T-cell (primary cell): ENCODE measurements at regions not wholly inside any gene's neighbourhood (a gene's known extent, or its start where the extent isn't known, plus 50 kb on each side); places are given as distances from the start of the nearest gene placed in this dataset.
"Not testable (repeated sequence)": the region's sequence is repeated elsewhere in the genome, so short reads cannot be mapped to it uniquely, and the experiment has no call there.

ENCODE experiments used
- ATAC-seq, 4 experiments: fragments of 200-7000 bp in 3 of 4; fragments of 150-1000 bp in 1 of 4; cut with Tn5 transposase; replicated peaks in 1 of 4; 1 replicate in 3 of 4; 2 replicates in 1 of 4; pipeline ENCODE4 v1.10.0; 2021; ENCODE audit warnings: moderate library complexity in 3 of 4, mild to moderate bottlenecking in 2 of 4, moderate number of reproducible peaks in 1 of 4
- CTCF ChIA-PET, 2 donors: fragments of 300-600 bp; sonication (Branson Sonifier 250); formaldehyde crosslinking; loops; one replicate each; lab custom pipeline; 2022; ENCODE audit warnings: antibody characterized with exemption in 2 of 2; lab: Charles Lee
- POLR2A ChIA-PET, 2 donors: fragments of 300-600 bp; sonication (Branson Sonifier 250); formaldehyde crosslinking; loops; one replicate each; lab custom pipeline; 2022; ENCODE audit warnings: antibody characterized with exemption in 2 of 2; lab: Charles Lee
- DNase-seq, 35 experiments: peaks; one replicate each; pipeline versions ENCODE4 v3.0.0 to v3.0.0-alpha.2; 2013 to 2023
- H3K27ac ChIP-seq: one replicate; pipeline ENCODE4 v1.5.1; 2013; ENCODE audit warnings: low read length
- H3K27me3 ChIP-seq, 2 experiments: replicated peaks in 1 of 2; 1 replicate in 1 of 2; 2 replicates in 1 of 2; pipeline versions ENCODE4 v1.6.1 to v1.7.0; 2013; ENCODE audit warnings: low read length in 1 of 2, mixed read lengths in 1 of 2; ENCODE audit not compliant: control insufficient read depth in 2 of 2, insufficient read depth in 2 of 2; ENCODE audit errors: extremely low read depth in 1 of 2
- H3K36me3 ChIP-seq, 2 donors: 1 replicate in 1 of 2; 2 replicates in 1 of 2; pipeline versions ENCODE4 v1.6.1 to v1.7.0; 2013; ENCODE audit warnings: low read length in 1 of 2; ENCODE audit not compliant: control insufficient read depth in 2 of 2, insufficient read depth in 1 of 2; ENCODE audit errors: extremely low read depth in 1 of 2
- H3K4me1 ChIP-seq, 2 experiments: 1 replicate in 1 of 2; 2 replicates in 1 of 2; pipeline versions ENCODE4 v1.6.1 to v1.7.0; 2013; ENCODE audit warnings: low read length in 2 of 2, mixed read lengths in 1 of 2; ENCODE audit not compliant: insufficient read depth in 2 of 2, control insufficient read depth in 1 of 2; ENCODE audit errors: extremely low read depth in 1 of 2
- H3K4me3 ChIP-seq, 2 donors: 1 replicate in 1 of 2; 2 replicates in 1 of 2; pipeline versions ENCODE4 v1.5.1 to v1.7.0; 2013; ENCODE audit warnings: mild to moderate bottlenecking in 2 of 2, low read length in 1 of 2, moderate library complexity in 1 of 2; ENCODE audit not compliant: control insufficient read depth in 1 of 2; ENCODE audit errors: extremely low read depth in 1 of 2
- H3K9me3 ChIP-seq: 2 replicates; pipeline ENCODE4 v1.7.0; 2013
- H3K27ac Mint-ChIP-seq, 2 donors: one replicate each; pipeline ENCODE4 v1.8.0; 2020 to 2021; ENCODE audit warnings: mild to moderate bottlenecking in 2 of 2, mixed read lengths in 2 of 2
- H3K27me3 Mint-ChIP-seq, 2 donors: one replicate each; pipeline ENCODE4 v1.8.0; 2021 to 2022; ENCODE audit warnings: mixed read lengths in 2 of 2
- H3K36me3 Mint-ChIP-seq: one replicate; pipeline ENCODE4 v1.8.0; 2021; ENCODE audit warnings: mixed read lengths
- H3K4me1 Mint-ChIP-seq, 3 donors: one replicate each; pipeline ENCODE4 v1.8.0; 2020 to 2022; ENCODE audit warnings: mixed read lengths in 3 of 3, mild to moderate bottlenecking in 1 of 3
- H3K4me3 Mint-ChIP-seq, 3 donors: one replicate each; pipeline ENCODE4 v1.8.0; 2020 to 2022; ENCODE audit warnings: mild to moderate bottlenecking in 3 of 3, mixed read lengths in 3 of 3, moderate library complexity in 3 of 3
- H3K9me3 Mint-ChIP-seq, 3 donors: one replicate each; pipeline ENCODE4 v1.8.0; 2020 to 2022; ENCODE audit warnings: mixed read lengths in 3 of 3
- WGBS: methylation state at CpG from one replicate; pipeline ENCODE4 v1.1.5; 2013; ENCODE audit warnings: missing lambda C conversion rate; ENCODE audit not compliant: insufficient coverage; 5-methylcytosine and 5-hydroxymethylcytosine counted together

DNA sequence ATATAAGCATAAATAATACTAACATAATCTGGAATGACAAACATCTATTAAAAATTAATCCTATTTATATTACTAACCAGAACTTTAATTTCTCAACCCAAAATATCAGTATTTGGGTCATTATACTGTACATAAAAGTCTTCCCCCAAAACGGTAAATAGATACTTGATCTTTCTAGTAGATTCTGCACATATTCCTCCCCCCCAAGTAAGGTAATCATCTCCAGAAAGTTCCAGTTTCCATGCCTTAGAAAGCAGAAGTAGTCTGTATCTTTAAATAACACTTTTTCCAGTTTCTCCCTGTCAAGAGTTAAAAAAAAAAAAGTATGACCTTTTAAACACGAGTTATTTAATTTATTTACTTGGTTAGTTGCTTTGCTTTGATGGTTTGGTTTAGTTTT, 150.7 kb upstream of the MB21D2 start:
- WGBS, result no CpG with 5 or more reads among the region's 2 CpGs
- H3K4me1 Mint-ChIP-seq, result no peaks in the 10 kb centered on the region
- H3K27ac Mint-ChIP-seq, result no peak overlapping the region
- H3K4me3 ChIP-seq, result no peak overlapping the region
- ChIA-PET POLR2A (no interaction called here), CTCF (no interaction called here)
- peaks cover 5 to 10% of the 10 kb centered on the region in 2 donors for H3K27me3 Mint-ChIP-seq
- DNase-seq (no peak), ATAC-seq (no peak)
- H3K27ac ChIP-seq, result no peak overlapping the region
- H3K36me3 ChIP-seq, result no peaks in the 10 kb centered on the region
- no peaks in the 10 kb centered on the region for H3K9me3 Mint-ChIP-seq
- H3K27me3 ChIP-seq, result no peaks in the 10 kb centered on the region
- no peaks in the 10 kb centered on the region for H3K9me3 ChIP-seq
- no peaks in the 10 kb centered on the region for H3K36me3 Mint-ChIP-seq
- H3K4me1 ChIP-seq, result no peaks in the 10 kb centered on the region
- no peak overlapping the region for H3K4me3 Mint-ChIP-seq

DNA sequence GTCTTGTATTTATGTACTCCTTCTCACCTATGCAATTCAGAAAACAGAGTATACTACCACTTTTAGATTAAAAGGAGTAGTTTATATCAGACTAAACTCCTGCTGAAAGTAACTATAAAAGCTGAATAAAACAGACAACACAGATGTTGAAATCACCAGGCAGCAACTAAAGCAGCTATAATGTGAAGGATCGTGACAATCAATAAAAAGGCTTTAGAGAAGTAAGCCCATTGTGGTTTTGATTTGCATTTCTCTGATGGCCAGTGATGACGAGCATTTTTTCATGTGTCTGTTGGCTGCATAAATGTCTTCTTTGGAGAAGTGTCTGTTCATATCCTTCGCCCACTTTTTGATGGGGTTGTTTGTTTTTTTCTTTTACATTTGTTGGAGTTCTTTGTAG, 152.1 kb upstream of the MB21D2 start:
- DNase-seq, H3K36me3 ChIP-seq, H3K27ac ChIP-seq, H3K4me3 Mint-ChIP-seq, H3K4me3 ChIP-seq, H3K27me3 Mint-ChIP-seq, H3K27me3 ChIP-seq, H3K9me3 Mint-ChIP-seq, H3K4me1 ChIP-seq, POLR2A ChIA-PET, H3K4me1 Mint-ChIP-seq, H3K36me3 Mint-ChIP-seq, ATAC-seq, H3K9me3 ChIP-seq, H3K27ac Mint-ChIP-seq: not testable (repeated sequence)
- CTCF ChIA-PET, result interaction anchor here in 1 of 2 donors (0.7 kb wide), 1 partner anchor 24 kb away, joined by 3 read pairs; no protein-coding TSS in a partner anchor
- no CpG with 5 or more reads among the region's 3 CpGs for WGBS

DNA sequence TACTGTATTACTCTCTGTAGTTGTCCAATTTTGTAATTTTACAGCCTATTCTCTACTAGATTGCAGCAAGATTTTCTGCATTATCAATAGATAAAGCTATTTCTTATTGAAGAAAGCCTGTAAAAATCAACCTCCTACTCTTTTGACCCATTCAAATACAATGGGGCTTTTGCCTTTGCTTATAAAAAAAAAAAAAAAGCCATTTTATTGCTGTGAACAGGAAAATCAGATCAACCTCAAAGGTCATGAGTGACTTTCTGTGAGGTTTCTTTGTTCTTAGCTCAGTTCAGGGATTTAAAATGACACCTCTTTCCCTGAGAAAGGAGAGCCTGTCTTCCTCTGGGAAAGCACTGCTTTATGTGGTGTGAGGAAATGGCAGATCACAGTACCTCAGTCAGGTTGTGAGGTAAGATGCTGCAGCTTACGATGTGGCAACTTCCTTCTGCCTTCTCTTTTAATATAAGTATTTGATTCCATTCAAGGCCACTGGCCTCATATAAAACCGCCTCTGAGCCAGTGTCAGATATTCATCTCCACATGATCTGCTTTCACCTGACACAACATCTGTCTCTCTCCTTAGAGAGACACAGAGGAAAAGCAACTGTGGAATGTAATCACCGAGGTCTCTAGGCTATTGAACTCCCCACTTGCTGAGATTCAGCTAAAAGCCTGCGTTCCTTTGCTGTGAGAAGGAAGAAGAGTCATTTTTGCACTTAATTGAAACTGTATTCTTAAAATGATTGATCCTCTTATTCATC, 161.5 kb upstream of the MB21D2 start:
- peaks cover 0 to 2% of the 10 kb centered on the region in 2 donors for H3K27me3 Mint-ChIP-seq
- POLR2A ChIA-PET, result no interaction called here

DNA sequence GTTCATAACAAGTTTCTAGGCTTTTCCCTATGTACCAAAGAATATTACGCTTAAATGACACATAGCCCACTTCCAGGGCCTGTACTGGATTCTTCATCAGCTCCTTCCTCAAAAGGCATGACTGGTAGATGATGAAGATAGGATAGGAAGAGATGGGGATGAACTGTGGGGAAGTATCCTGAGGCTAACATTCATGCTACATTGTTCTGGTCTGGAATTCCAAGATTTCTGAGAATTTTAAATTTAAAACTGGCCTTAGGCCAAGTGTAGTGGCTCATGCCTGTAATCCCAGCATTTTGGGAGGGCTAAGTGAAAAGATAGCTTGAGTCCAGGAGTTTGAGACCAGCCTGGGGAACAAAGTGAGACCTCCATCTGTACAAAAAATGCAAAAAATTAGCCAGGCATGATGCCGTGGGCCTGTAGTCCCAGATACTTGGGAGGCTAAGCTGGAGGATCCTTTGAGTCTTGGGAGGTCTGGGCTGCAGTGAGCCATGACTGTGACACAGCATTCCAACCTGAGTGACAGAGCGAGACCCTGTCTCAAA, 160.1 kb upstream of the PLAAT1 start:
- Histone ChIP-seq H3K4me3 (no peak overlapping the region), H3K27ac (no peak overlapping the region), H3K4me1 (no peaks in the 10 kb centered on the region), H3K27me3 (no peaks in the 10 kb centered on the region), H3K36me3 (no peaks in the 10 kb centered on the region), H3K9me3 (no peaks in the 10 kb centered on the region)
- ChIA-PET POLR2A (interaction anchor here in 1 of 2 donors (0.6 kb wide), 1 partner anchor 857 kb away, joined by 3 read pairs; no protein-coding TSS in a partner anchor), CTCF (no interaction called here)
- ATAC-seq, result no peak
- Mint-ChIP-seq H3K4me3 (no peak overlapping the region), H3K27ac (no peak overlapping the region), H3K4me1 (no peaks in the 10 kb centered on the region), H3K27me3 (peaks cover 0 to 2% of the 10 kb centered on the region in 2 donors), H3K9me3 (peaks cover 9 to 14% (median 10%) of the 10 kb centered on the region in 3 donors), H3K36me3 (no peaks in the 10 kb centered on the region)
- no peak for DNase-seq
- WGBS, result no CpG with 5 or more reads among the region's 3 CpGs

More for the DNA sequence above, 161.5 kb upstream of the MB21D2 start:
- CTCF ChIA-PET, result no interaction called here
- Mint-ChIP-seq H3K4me1 (no peaks in the 10 kb centered on the region), H3K36me3 (no peaks in the 10 kb centered on the region), H3K4me3 (no peak overlapping the region), H3K9me3 (peaks cover 9 to 14% (median 10%) of the 10 kb centered on the region in 3 donors), H3K27ac (no peak overlapping the region)
- no CpG with 5 or more reads among the region's 4 CpGs for WGBS
- DNase-seq, result no peak
- H3K9me3 ChIP-seq, result no peaks in the 10 kb centered on the region
- H3K36me3 ChIP-seq, result no peaks in the 10 kb centered on the region
- no peak for ATAC-seq
- H3K27me3 ChIP-seq, result no peaks in the 10 kb centered on the region
- H3K27ac ChIP-seq, result no peak overlapping the region
- H3K4me3 ChIP-seq, result no peak overlapping the region
- H3K4me1 ChIP-seq, result no peaks in the 10 kb centered on the region

DNA sequence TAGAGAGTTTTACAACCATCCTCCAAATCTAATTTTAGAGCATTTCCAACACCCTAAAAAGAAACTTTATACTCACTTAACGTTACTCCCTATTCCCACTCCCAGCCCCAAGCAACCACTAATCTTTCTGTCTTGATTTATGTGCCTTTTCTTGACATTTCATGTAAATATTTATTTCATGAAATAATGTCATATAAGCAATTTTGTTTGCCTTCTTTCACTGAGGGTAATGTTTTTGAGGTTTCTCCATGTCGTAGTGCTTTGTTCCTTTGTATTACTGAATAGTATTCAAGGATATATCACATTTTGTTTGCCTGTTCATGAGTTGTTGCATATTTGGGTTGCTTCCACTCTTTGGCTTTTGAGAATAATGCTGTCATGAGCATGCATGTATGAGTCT, 155.4 kb upstream of the PLAAT1 start:
- CTCF ChIA-PET, result no interaction called here
- no CpG with 5 or more reads among the region's 2 CpGs for whole genome bisulfite sequencing
- Mint-ChIP-seq H3K4me3 (no peak overlapping the region), H3K27me3 (peaks cover 0 to 5% of the 10 kb centered on the region in 2 donors), H3K36me3 (no peaks in the 10 kb centered on the region), H3K4me1 (no peaks in the 10 kb centered on the region), H3K27ac (no peak overlapping the region), H3K9me3 (peaks cover 9 to 14% (median 14%) of the 10 kb centered on the region in 3 donors)
- POLR2A ChIA-PET, result no interaction called here
- H3K27ac ChIP-seq, result no peak overlapping the region
- no peaks in the 10 kb centered on the region for H3K9me3 ChIP-seq
- no peak overlapping the region for H3K4me3 ChIP-seq
- H3K36me3 ChIP-seq, result no peaks in the 10 kb centered on the region
- H3K4me1 ChIP-seq, result no peaks in the 10 kb centered on the region
- ATAC-seq (no peak), DNase-seq (no peak)
- no peaks in the 10 kb centered on the region for H3K27me3 ChIP-seq

DNA sequence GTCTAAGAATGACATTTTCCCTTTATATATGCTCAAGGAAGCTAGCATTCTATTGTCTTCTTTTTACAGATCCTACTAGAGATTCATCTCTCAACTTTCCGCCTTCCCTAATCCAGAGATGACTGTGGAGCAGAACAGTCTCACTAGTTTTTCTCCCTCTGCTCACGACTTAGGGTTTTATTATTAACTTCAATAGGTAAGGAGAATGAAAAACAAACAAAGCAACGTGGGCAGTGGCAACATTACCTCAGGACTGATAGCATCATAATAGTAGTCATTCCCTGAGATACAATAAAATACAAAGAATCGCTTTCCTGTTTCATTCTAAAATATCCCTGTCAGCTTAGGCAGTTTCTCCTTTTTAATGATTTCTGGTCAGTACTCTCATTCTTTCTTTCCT, 154.3 kb upstream of the PLAAT1 start:
- Mint-ChIP-seq H3K4me3 (no peak overlapping the region), H3K27ac (no peak overlapping the region), H3K4me1 (no peaks in the 10 kb centered on the region), H3K9me3 (peaks cover 9 to 14% (median 14%) of the 10 kb centered on the region in 3 donors), H3K27me3 (peaks cover 0 to 5% of the 10 kb centered on the region in 2 donors), H3K36me3 (no peaks in the 10 kb centered on the region)
- H3K4me3 ChIP-seq, result no peak overlapping the region
- 83% methylated on average over 1 of the region's 4 CpGs for WGBS
- H3K9me3 ChIP-seq, result no peaks in the 10 kb centered on the region
- H3K27ac ChIP-seq, result no peak overlapping the region
- DNase-seq (no peak), ATAC-seq (no peak)
- CTCF ChIA-PET, result no interaction called here
- no peaks in the 10 kb centered on the region for H3K36me3 ChIP-seq
- POLR2A ChIA-PET, result no interaction called here
- H3K27me3 ChIP-seq, result no peaks in the 10 kb centered on the region
- no peaks in the 10 kb centered on the region for H3K4me1 ChIP-seq
